PC-3 (cell line): ENCODE measurements at regions not wholly inside any gene's neighbourhood (a gene's known extent, or its start where the extent isn't known, plus 50 kb on each side); places are given as distances from the start of the nearest gene placed in this dataset.

Experiments used
- ATAC-seq: fragments of 200-7000 bp; cut with Tn5 transposase; 2 replicates; pipeline ENCODE4 v1.9.1; 2020; ENCODE audit warnings: mild to moderate bottlenecking, moderate library complexity
- BruUV-seq: library from RNA; stranded (reverse); fragments of 400-500 nt; replicated peaks from 2 replicates; lab custom pipeline; 2021; lab: Mats Ljungman, UMichigan
- CTCF ChIA-PET: fragments of 300-600 bp; sonication (Branson Sonifier 250); formaldehyde crosslinking; loops from one replicate; lab custom pipeline; 2022; ENCODE audit warnings: antibody characterized with exemption; lab: Charles Lee
- POLR2A ChIA-PET: fragments of 300-600 bp; sonication (Branson Sonifier 250); formaldehyde crosslinking; loops from one replicate; lab custom pipeline; 2022; ENCODE audit warnings: antibody characterized with exemption; ENCODE audit not compliant: unreplicated experiment; lab: Charles Lee
- DNase-seq: peaks from one replicate; pipeline ENCODE4 v3.0.0-alpha.2; 2015
- H2AFZ ChIP-seq: fragments of 300-600 bp; sonication (generic); 2 replicates; pipeline ENCODE4 v1.6.0; 2016; ENCODE audit warnings: antibody characterized with exemption, low read length
- H3F3A ChIP-seq: fragments of 300-600 bp; sonication (generic); one replicate; pipeline ENCODE4 v1.6.0; 2017; ENCODE audit warnings: antibody characterized with exemption, low read length, control low read depth, mild to moderate bottlenecking; ENCODE audit not compliant: unreplicated experiment
- H3K27ac ChIP-seq: fragments of 300-600 bp; sonication (generic); 2 replicates; pipeline ENCODE4 v1.5.1; 2016; ENCODE audit warnings: mild to moderate bottlenecking, low read length
- H3K27me3 ChIP-seq: fragments of 300-600 bp; sonication (generic); 2 replicates; pipeline ENCODE4 v1.6.1; 2016; ENCODE audit warnings: low read length, mixed read lengths
- H3K36me3 ChIP-seq: fragments of 300-600 bp; sonication (generic); 2 replicates; pipeline ENCODE4 v1.6.1; 2016; ENCODE audit warnings: low read depth, mixed run types, low read length, mixed read lengths
- H3K4me1 ChIP-seq: fragments of 300-600 bp; sonication (generic); 2 replicates; pipeline ENCODE4 v1.5.1; 2016; ENCODE audit warnings: low read length; ENCODE audit not compliant: insufficient read depth
- H3K4me2 ChIP-seq: fragments of 300-600 bp; sonication (generic); 2 replicates; pipeline ENCODE4 v1.6.0; 2016; ENCODE audit warnings: low read length
- H3K4me3 ChIP-seq: fragments of 300-600 bp; sonication (generic); 2 replicates; pipeline ENCODE4 v1.5.1; 2016; ENCODE audit warnings: mild to moderate bottlenecking, low read length, mixed read lengths
- H3K79me2 ChIP-seq: fragments of 300-600 bp; sonication (generic); 2 replicates; pipeline ENCODE4 v1.6.1; 2017; ENCODE audit warnings: low read length, mixed read lengths
- H3K9ac ChIP-seq: fragments of 300-600 bp; sonication (generic); 2 replicates; pipeline ENCODE4 v1.6.0; 2016; ENCODE audit warnings: mild to moderate bottlenecking, low read length
- H3K9me2 ChIP-seq: fragments of 300-600 bp; sonication (generic); replicated peaks from 2 replicates; pipeline ENCODE4 v1.6.1; 2016; ENCODE audit warnings: mixed run types, low read length, mixed read lengths
- H3K9me3 ChIP-seq: fragments of 300-600 bp; sonication (generic); 2 replicates; pipeline ENCODE4 v1.6.1; 2016; ENCODE audit warnings: low read length, mixed read lengths
- H4K20me1 ChIP-seq: fragments of 300-600 bp; sonication (generic); 2 replicates; pipeline ENCODE4 v1.6.1; 2016; ENCODE audit warnings: low read length, mixed read lengths
- EZH2 ChIP-seq: fragments of 300-600 bp; sonication (generic); IDR thresholded peaks from one replicate; pipeline ENCODE4 v1.6.1; 2017; ENCODE audit warnings: antibody characterized with exemption, mild to moderate bottlenecking, low read length; ENCODE audit not compliant: unreplicated experiment
- EZH2phosphoT487 ChIP-seq: fragments of 300-600 bp; sonication (generic); IDR thresholded peaks from 2 replicates; pipeline ENCODE4 v1.6.1; 2018; ENCODE audit warnings: mild to moderate bottlenecking, antibody characterized with exemption, low read length, borderline replicate concordance
- intact Hi-C: fragments of 100-400 bp; cut with micrococcal nuclease; formaldehyde crosslinking; loops from 2 replicates; pipeline ENCODE4 v1.9.0; 2023
- TF ChIP-seq, protein P1 (sequence below): fragments of 300-600 bp; sonication (generic); conservative IDR thresholded peaks from 2 replicates; pipeline ENCODE4 v1.5.1; 2017; ENCODE audit warnings: antibody characterized with exemption, low read depth, mild to moderate bottlenecking, low read length

- ChIA-PET CTCF (no interaction called here), POLR2A (no interaction called here)
- H3K9me2 ChIP-seq: no peaks in the 10 kb centered on the region
- no peak for DNase-seq
- TF ChIP-seq EZH2phosphoT487 (no peak), EZH2 (no peak)
- TF ChIP-seq, protein P1, sequence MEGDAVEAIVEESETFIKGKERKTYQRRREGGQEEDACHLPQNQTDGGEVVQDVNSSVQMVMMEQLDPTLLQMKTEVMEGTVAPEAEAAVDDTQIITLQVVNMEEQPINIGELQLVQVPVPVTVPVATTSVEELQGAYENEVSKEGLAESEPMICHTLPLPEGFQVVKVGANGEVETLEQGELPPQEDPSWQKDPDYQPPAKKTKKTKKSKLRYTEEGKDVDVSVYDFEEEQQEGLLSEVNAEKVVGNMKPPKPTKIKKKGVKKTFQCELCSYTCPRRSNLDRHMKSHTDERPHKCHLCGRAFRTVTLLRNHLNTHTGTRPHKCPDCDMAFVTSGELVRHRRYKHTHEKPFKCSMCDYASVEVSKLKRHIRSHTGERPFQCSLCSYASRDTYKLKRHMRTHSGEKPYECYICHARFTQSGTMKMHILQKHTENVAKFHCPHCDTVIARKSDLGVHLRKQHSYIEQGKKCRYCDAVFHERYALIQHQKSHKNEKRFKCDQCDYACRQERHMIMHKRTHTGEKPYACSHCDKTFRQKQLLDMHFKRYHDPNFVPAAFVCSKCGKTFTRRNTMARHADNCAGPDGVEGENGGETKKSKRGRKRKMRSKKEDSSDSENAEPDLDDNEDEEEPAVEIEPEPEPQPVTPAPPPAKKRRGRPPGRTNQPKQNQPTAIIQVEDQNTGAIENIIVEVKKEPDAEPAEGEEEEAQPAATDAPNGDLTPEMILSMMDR: no peak
- no peaks in the 10 kb centered on the region for H3K36me3 ChIP-seq
- no peak overlapping the region for H3K27ac ChIP-seq
- H3K9ac ChIP-seq: no peak overlapping the region
- no peak overlapping the region for H2AFZ ChIP-seq
- BruUV-seq: no TSS peak
- H3F3A ChIP-seq: no peaks in the 10 kb centered on the region
- ATAC-seq: no peak
- no peaks in the 10 kb centered on the region for H3K79me2 ChIP-seq
- H3K4me2 ChIP-seq: no peak overlapping the region
- no peaks in the 10 kb centered on the region for H3K9me3 ChIP-seq
- intact Hi-C loops: no loop called here
- no peak overlapping the region for H3K4me3 ChIP-seq
- H4K20me1 ChIP-seq: no peaks in the 10 kb centered on the region
- H3K4me1 ChIP-seq: no peaks in the 10 kb centered on the region
- peaks cover 42% of the 10 kb centered on the region for H3K27me3 ChIP-seq
Observed at GRCh38 chr5:7983433-7983832, 114.5 kb downstream of the MTRR start.

GRCh38 chr5:7991125-7991821 is 122.3 kb downstream of the MTRR start:
- no peak for TF ChIP-seq EZH2
- no peak for TF ChIP-seq EZH2phosphoT487
- TF ChIP-seq, protein P1: no peak
- Histone ChIP-seq H3K27ac (no peak overlapping the region), H3F3A (no peaks in the 10 kb centered on the region), H3K27me3 (peaks cover 18% of the 10 kb centered on the region; the same call in 1 of the 2 replicates), H3K9me2 (no peaks in the 10 kb centered on the region), H3K4me2 (no peak overlapping the region), H3K4me3 (no peak overlapping the region), H2AFZ (peak overlapping the region; percentile 28; the same call in 1 of the 2 replicates), H3K79me2 (no peaks in the 10 kb centered on the region), H3K4me1 (no peaks in the 10 kb centered on the region), H3K36me3 (no peaks in the 10 kb centered on the region), H4K20me1 (no peaks in the 10 kb centered on the region), H3K9ac (no peak overlapping the region), H3K9me3 (no peaks in the 10 kb centered on the region)
- intact Hi-C loops: no loop called here
- BruUV-seq: no TSS peak
- POLR2A ChIA-PET: no interaction called here
- CTCF ChIA-PET: no interaction called here
- peak; percentile 41 for DNase-seq
- ATAC-seq: no peak

- TF ChIP-seq EZH2phosphoT487 (no peak), EZH2 (no peak)
- TF ChIP-seq, protein P1: no peak
- Histone ChIP-seq H3F3A (no peaks in the 10 kb centered on the region), H3K36me3 (no peaks in the 10 kb centered on the region), H3K27ac (no peak overlapping the region), H3K4me2 (no peak overlapping the region), H3K27me3 (peaks cover 44% of the 10 kb centered on the region), H4K20me1 (no peaks in the 10 kb centered on the region), H2AFZ (no peak overlapping the region), H3K4me3 (no peak overlapping the region), H3K9me2 (no peaks in the 10 kb centered on the region), H3K79me2 (no peaks in the 10 kb centered on the region), H3K9me3 (no peaks in the 10 kb centered on the region), H3K9ac (no peak overlapping the region), H3K4me1 (no peaks in the 10 kb centered on the region)
- no peak for DNase-seq
- no TSS peak for BruUV-seq
- ATAC-seq: no peak
- CTCF ChIA-PET: no interaction called here
- intact Hi-C loops: no loop called here
- POLR2A ChIA-PET: no interaction called here
Observed at GRCh38 chr5:7995688-7996294, 126.8 kb downstream of the MTRR start.
